ENCODE measurements at regions not wholly inside any gene's neighbourhood (a gene's known extent, or its start where the extent isn't known, plus 50 kb on each side); places are given as distances from the start of the nearest gene placed in this dataset.

GRCh38 chr6:56749632-56750151 lies 107.0 kb upstream of the DST start:
- TF ChIP-seq, protein P1, sequence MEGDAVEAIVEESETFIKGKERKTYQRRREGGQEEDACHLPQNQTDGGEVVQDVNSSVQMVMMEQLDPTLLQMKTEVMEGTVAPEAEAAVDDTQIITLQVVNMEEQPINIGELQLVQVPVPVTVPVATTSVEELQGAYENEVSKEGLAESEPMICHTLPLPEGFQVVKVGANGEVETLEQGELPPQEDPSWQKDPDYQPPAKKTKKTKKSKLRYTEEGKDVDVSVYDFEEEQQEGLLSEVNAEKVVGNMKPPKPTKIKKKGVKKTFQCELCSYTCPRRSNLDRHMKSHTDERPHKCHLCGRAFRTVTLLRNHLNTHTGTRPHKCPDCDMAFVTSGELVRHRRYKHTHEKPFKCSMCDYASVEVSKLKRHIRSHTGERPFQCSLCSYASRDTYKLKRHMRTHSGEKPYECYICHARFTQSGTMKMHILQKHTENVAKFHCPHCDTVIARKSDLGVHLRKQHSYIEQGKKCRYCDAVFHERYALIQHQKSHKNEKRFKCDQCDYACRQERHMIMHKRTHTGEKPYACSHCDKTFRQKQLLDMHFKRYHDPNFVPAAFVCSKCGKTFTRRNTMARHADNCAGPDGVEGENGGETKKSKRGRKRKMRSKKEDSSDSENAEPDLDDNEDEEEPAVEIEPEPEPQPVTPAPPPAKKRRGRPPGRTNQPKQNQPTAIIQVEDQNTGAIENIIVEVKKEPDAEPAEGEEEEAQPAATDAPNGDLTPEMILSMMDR (conservative IDR thresholded peaks at IDR 0.05; ENCODE audit: low read depth, low read length): no peak
- TF ChIP-seq EZH2 (IDR thresholded peaks at IDR 0.05; ENCODE audit: borderline replicate concordance, low read depth, low read length, poor library complexity, severe bottlenecking): no peak
